Stomach (tissue), 4 donors: ENCODE measurements at regions not wholly inside any gene's neighbourhood (a gene's known extent, or its start where the extent isn't known, plus 50 kb on each side); places are given as distances from the start of the nearest gene placed in this dataset.
"Not testable (repeated sequence)": the region's sequence is repeated elsewhere in the genome, so short reads cannot be mapped to it uniquely, and the experiment has no call there.

Experiments used
- CTCF ChIP-seq, 7 experiments: fragments of 450-650 bp in 4 of 7; fragments of 200-600 bp in 3 of 7; sonication (generic) in 3 of 7; IDR thresholded peaks; one replicate each; pipeline ENCODE4 v1.5.1; 2016 to 2019; ENCODE audit warnings: antibody characterized with exemption in 7 of 7, control low read depth in 2 of 7, mild to moderate bottlenecking in 1 of 7
- EP300 ChIP-seq: sonication (generic); formaldehyde crosslinking; IDR thresholded peaks from one replicate; pipeline ENCODE4 v1.6.1; 2017; ENCODE audit warnings: antibody characterized with exemption
- POLR2A ChIP-seq, 4 donors: fragments of 450-650 bp; IDR thresholded peaks; one replicate each; pipeline ENCODE4 v1.6.1; 2016; ENCODE audit warnings: antibody characterized with exemption in 4 of 4, control low read depth in 2 of 4, mild to moderate bottlenecking in 1 of 4, moderate library complexity in 1 of 4
- POLR2AphosphoS5 ChIP-seq, 3 donors: sonication (generic); formaldehyde crosslinking; IDR thresholded peaks; one replicate each; pipeline ENCODE4 v1.6.1; 2016; ENCODE audit warnings: antibody characterized with exemption in 3 of 3

GRCh38 chr5:88014984-88015383 lies 253.7 kb downstream of the TMEM161B start:
- TF ChIP-seq CTCF (IDR thresholded peaks at IDR 0.05); POLR2A (IDR thresholded peaks at IDR 0.05); POLR2AphosphoS5 (IDR thresholded peaks at IDR 0.05); EP300: not testable (repeated sequence)
